Lower lobe of right lung (tissue), 2 donors: ENCODE measurements at regions not wholly inside any gene's neighbourhood (a gene's known extent, or its start where the extent isn't known, plus 50 kb on each side); places are given as distances from the start of the nearest gene placed in this dataset.

ENCODE experiments used
- ATAC-seq, 2 donors: fragments of 200-7000 bp; cut with Tn5 transposase; one replicate each; pipeline ENCODE4 v1.9.1; 2020 to 2022; ENCODE audit warnings: mild to moderate bottlenecking in 2 of 2, moderate library complexity in 2 of 2
- DNase-seq: peaks from one replicate; pipeline ENCODE4 v3.0.0-alpha.2; 2020
- H3K27ac ChIP-seq: fragments of 200-600 bp; one replicate; pipeline ENCODE4 v1.8.0; 2022
- H3K27me3 ChIP-seq: fragments of 200-600 bp; one replicate; pipeline ENCODE4 v1.8.0; 2022; ENCODE audit warnings: low read depth
- H3K36me3 ChIP-seq: fragments of 200-600 bp; one replicate; pipeline ENCODE4 v1.8.0; 2022; ENCODE audit warnings: mild to moderate bottlenecking
- H3K4me1 ChIP-seq: fragments of 200-600 bp; one replicate; pipeline ENCODE4 v1.8.0; 2022
- H3K4me3 ChIP-seq: fragments of 200-600 bp; one replicate; pipeline ENCODE4 v1.8.0; 2022; ENCODE audit warnings: mild to moderate bottlenecking
- H3K9me3 ChIP-seq: fragments of 200-600 bp; one replicate; pipeline ENCODE4 v1.8.0; 2022
- intact Hi-C: fragments of 100-400 bp; cut with DNase I; formaldehyde crosslinking; loops from one replicate; pipeline ENCODE4 v1.11.0; 2022
- TF ChIP-seq, protein P1 (sequence below): fragments of 200-600 bp; IDR thresholded peaks from one replicate; pipeline ENCODE4 v1.8.0; 2022; ENCODE audit warnings: antibody characterized with exemption, mild to moderate bottlenecking
- donor health status: DM: no; HTN: yes; CAD: no; lungs with severe emphysema.

DNA sequence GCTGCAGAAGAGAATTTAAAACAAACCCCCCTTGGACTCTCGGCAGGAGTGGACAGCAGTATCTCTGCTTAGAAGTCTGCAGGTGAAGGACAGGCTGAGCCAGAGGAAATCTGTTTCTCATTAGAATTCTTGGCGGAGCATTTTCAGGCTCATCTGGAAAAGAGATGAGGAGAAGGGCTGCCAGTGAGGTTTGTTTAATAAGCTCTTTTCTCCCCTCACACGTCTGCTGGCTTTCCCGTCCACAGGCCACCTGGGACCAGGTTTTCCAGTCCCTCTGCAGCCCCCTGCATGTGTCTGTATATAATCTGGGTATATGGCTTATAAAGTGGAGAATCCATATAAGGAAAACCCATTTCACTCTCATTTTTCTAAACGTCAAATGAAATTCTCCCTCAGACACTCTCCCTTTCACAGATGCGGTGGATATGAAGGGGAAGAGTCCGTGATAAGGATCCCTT lies 155.4 kb upstream of the TPM1 start:
- Histone ChIP-seq H3K4me3 (no peak overlapping the region), H3K9me3 (no peaks in the 10 kb centered on the region), H3K4me1 (no peaks in the 10 kb centered on the region), H3K27me3 (no peaks in the 10 kb centered on the region), H3K27ac (no peak overlapping the region), H3K36me3 (no peaks in the 10 kb centered on the region)
- ATAC-seq (no peak), DNase-seq (no peak)
- intact Hi-C loops: no loop called here
- TF ChIP-seq, protein P1, sequence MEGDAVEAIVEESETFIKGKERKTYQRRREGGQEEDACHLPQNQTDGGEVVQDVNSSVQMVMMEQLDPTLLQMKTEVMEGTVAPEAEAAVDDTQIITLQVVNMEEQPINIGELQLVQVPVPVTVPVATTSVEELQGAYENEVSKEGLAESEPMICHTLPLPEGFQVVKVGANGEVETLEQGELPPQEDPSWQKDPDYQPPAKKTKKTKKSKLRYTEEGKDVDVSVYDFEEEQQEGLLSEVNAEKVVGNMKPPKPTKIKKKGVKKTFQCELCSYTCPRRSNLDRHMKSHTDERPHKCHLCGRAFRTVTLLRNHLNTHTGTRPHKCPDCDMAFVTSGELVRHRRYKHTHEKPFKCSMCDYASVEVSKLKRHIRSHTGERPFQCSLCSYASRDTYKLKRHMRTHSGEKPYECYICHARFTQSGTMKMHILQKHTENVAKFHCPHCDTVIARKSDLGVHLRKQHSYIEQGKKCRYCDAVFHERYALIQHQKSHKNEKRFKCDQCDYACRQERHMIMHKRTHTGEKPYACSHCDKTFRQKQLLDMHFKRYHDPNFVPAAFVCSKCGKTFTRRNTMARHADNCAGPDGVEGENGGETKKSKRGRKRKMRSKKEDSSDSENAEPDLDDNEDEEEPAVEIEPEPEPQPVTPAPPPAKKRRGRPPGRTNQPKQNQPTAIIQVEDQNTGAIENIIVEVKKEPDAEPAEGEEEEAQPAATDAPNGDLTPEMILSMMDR: no peak

DNA sequence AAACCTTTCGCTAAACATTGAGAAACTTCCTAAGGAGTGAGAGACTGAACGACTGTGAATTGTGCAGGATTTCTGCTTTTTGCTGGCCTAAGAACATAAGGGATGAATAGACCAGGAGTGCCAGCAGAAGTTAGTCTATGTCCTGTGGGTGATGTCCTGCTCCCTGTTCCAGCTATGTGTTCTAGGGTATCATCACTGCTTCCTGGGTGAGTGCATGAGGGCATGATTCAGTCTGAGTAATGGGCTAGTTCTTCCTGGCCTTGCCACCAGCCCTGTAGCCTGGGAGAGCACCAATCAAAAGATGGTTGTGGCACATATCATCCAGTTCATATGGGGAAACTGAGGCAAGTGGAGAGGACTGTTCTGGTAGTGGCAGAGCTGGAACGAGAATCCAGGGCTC lies 153.9 kb upstream of the TPM1 start:
- DNase-seq: no peak
- no peaks in the 10 kb centered on the region for H3K4me1 ChIP-seq
- intact Hi-C loops: no loop called here
- no peaks in the 10 kb centered on the region for H3K9me3 ChIP-seq
- H3K27me3 ChIP-seq: no peaks in the 10 kb centered on the region
- H3K4me3 ChIP-seq: no peak overlapping the region
- TF ChIP-seq, protein P1: no peak
- no peaks in the 10 kb centered on the region for H3K36me3 ChIP-seq
- ATAC-seq: no peak
- H3K27ac ChIP-seq: no peak overlapping the region

DNA sequence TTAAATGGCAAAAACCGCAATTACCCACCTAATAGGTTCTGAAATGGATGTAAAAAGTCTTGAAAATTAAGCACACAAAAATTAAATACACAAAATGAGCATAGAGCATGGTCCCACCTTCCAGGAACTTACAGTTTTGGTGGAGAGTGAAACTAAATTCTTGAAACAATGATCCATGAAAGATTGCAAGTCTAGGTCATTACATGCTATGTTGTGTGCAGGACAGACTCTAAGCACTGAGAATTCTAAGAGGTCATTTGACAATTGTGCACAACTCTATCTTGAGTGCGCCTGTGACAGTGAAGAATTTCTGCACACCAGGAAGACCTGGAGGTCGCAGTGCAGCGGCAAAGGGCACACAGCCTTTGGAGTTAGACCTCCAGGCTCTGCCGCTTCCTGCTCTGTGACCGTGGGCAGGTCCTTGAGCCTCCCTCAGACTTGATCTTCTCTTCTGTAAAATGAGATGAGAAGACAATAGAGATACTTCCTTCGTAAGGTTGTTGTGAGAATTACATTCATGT lies 153.3 kb upstream of the TPM1 start:
- H3K4me3 ChIP-seq: no peak overlapping the region
- no peaks in the 10 kb centered on the region for H3K4me1 ChIP-seq
- ATAC-seq (no peak), DNase-seq (no peak)
- no peaks in the 10 kb centered on the region for H3K36me3 ChIP-seq
- H3K9me3 ChIP-seq: no peaks in the 10 kb centered on the region
- no peaks in the 10 kb centered on the region for H3K27me3 ChIP-seq
- no peak overlapping the region for H3K27ac ChIP-seq
- intact Hi-C loops: no loop called here
- TF ChIP-seq, protein P1: no peak

DNA sequence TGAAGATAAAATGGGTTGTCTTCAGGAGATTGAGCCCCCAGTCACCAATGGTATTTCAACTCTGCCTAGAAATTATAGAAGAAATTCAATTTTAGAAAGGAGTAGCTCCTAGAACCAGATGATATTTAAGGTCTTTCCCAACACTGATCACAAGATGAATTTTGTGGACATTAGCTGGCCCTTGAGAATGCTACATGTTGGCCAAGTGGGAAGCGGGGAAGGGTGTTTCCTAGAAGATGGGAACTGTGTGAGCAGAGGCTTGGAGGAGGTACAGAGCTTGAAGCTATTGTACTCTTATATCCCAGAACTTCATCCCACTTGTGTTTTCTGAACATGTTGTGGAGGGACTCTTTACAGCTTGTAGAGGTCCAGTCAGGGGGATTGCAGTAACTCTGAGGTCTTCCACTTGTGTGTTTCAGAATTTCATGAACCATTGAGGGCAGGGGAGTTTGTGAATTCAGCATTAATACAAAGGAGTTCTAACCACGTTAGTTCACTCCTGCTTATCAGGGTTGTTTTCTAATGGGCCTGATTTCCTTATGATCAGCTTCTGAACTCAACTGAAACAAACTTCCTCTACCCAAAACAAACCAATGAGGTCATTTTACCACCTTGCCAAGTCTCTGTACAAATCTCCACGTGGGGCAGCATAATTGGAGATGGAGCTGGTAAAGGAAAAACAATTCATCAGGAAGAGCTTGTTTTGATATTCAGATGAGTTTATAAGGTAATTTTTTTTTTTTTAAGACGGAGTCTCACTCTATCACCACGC lies 152.6 kb upstream of the TPM1 start:
- intact Hi-C loops: no loop called here
- H3K9me3 ChIP-seq: no peaks in the 10 kb centered on the region
- DNase-seq: no peak
- no peaks in the 10 kb centered on the region for H3K4me1 ChIP-seq
- H3K36me3 ChIP-seq: no peaks in the 10 kb centered on the region
- H3K4me3 ChIP-seq: no peak overlapping the region
- no peaks in the 10 kb centered on the region for H3K27me3 ChIP-seq
- H3K27ac ChIP-seq: no peak overlapping the region
- TF ChIP-seq, protein P1: no peak
- ATAC-seq: no peak

DNA sequence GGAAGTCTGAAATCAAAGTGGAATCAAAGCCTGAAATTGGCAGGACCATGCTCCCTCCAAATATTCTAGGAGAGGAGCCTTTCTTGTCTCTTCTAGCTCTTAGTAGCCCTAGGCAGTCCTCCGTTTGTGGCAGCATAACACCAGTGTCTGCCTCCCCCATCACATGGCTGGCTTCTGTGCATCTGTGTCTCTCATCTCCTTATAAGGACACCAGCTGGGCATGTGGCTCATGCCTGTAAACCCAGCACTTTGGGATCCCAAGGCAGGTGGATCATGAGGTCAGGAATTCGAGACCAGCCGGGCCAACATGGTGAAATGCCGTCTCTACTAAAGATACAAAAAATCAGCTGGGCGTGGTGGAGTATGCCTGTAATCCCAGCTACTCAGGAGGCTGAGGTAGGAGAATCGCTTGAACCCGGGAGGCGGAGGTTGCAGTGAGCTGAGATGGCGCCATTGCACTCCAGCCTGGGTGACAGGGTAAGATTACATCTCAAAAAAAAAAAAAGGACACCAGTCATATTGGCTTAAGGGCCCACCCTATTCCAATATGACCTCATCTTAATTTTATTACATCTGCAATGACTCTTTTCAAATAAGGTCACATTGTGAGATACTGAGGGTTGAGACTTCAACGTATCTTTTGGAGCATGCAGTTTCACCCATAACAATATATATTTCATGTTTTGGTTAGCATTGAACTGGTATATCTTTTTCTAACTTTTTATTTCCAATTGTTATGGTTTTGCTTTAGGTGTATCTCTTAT lies 148.0 kb upstream of the TPM1 start:
- intact Hi-C loops: no loop called here
- H3K9me3 ChIP-seq: no peaks in the 10 kb centered on the region
- no peak overlapping the region for H3K4me3 ChIP-seq
- TF ChIP-seq, protein P1: no peak
- no peaks in the 10 kb centered on the region for H3K36me3 ChIP-seq
- ATAC-seq: no peak
- no peaks in the 10 kb centered on the region for H3K27me3 ChIP-seq
- H3K27ac ChIP-seq: no peak overlapping the region
- no peak for DNase-seq
- H3K4me1 ChIP-seq: peaks cover 14% of the 10 kb centered on the region
